Hematopoietic multipotent progenitor cell (in vitro differentiated cells): ENCODE measurements at regions not wholly inside any gene's neighbourhood (a gene's known extent, or its start where the extent isn't known, plus 50 kb on each side); places are given as distances from the start of the nearest gene placed in this dataset.
A peak's percentile ranks its signal among the peaks of the same experiment; 100 is the strongest.

Experiments
- DNase-seq, 3 donors: peaks; one replicate each; pipeline ENCODE4 v3.0.0-alpha.2; 2011 to 2015; ENCODE audit warnings: low read depth in 2 of 3, low spot score in 2 of 3

- no peak for DNase-seq
These were observed 408.5 kb upstream of the RGS6 start for GRCh38 chr14:71523630-71524319.

GRCh38 chr14:71524320-71524982, 407.8 kb upstream of the RGS6 start:
- no peak for DNase-seq

- no peak for DNase-seq
These were observed 406.5 kb upstream of the RGS6 start for GRCh38 chr14:71525663-71526221.

- DNase-seq, result no peak
These were observed 405.8 kb upstream of the RGS6 start for GRCh38 chr14:71526388-71526787.

GRCh38 chr14:71527838-71528237, 404.4 kb upstream of the RGS6 start:
- DNase-seq, result no peak

- DNase-seq, result no peak
These were observed 402.4 kb upstream of the RGS6 start for GRCh38 chr14:71529848-71530247.

GRCh38 chr14:71532344-71532743, 399.9 kb upstream of the RGS6 start:
- no peak for DNase-seq

GRCh38 chr14:71532790-71533189, 399.4 kb upstream of the RGS6 start:
- DNase-seq, result no peak

- DNase-seq, result no peak
These were observed 398.8 kb upstream of the RGS6 start for GRCh38 chr14:71533390-71533789.

GRCh38 chr14:71533800-71534199, 398.4 kb upstream of the RGS6 start:
- DNase-seq, result no peak

- no peak for DNase-seq
These were observed 397.7 kb upstream of the RGS6 start for GRCh38 chr14:71534506-71534905.

- DNase-seq, result no peak
These were observed 396.1 kb upstream of the RGS6 start for GRCh38 chr14:71536015-71536740.

GRCh38 chr14:71536927-71537772, 395.1 kb upstream of the RGS6 start:
- no peak for DNase-seq

GRCh38 chr14:71538288-71538687, 393.9 kb upstream of the RGS6 start:
- no peak for DNase-seq

- no peak for DNase-seq
These were observed 393.1 kb upstream of the RGS6 start for GRCh38 chr14:71538938-71539649.

- peak in 1 of 3 donors; percentile 5 for DNase-seq
These were observed 392.5 kb upstream of the RGS6 start for GRCh38 chr14:71539650-71540285.

- DNase-seq, result peak in 1 of 3 donors; percentile 21
These were observed 391.0 kb upstream of the RGS6 start for GRCh38 chr14:71541271-71541670.

- no peak for DNase-seq
These were observed 390.1 kb upstream of the RGS6 start for GRCh38 chr14:71541973-71542690.
